ENCODE measurements at regions not wholly inside any gene's neighbourhood (a gene's known extent, or its start where the extent isn't known, plus 50 kb on each side); places are given as distances from the start of the nearest gene placed in this dataset.

DNA sequence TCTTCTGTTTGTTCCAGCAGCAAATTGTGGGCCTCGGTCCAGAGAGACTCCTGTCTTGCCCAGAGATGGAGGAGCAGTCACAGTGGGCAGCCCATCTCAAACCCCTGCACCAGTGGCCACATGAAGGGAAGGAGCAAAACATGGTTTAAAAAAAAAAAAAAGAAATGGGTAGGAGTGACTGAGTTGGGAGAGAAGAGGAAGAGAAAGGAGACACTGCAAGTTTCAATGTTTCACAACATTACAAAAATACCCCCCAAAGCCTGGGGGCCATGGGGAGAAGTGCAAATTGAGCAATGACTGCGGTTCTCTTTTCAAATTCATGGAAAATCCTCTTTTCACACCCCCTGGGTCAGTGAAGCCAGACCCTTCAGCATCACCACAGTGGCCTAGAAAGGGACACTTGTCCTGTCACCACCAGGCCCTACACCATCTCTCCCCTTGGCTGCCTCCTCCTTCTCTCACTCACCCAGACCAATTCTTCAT lies 117.1 kb downstream of the ZFP36L2 start:
- Histone ChIP-seq H3K4me2 (ENCODE audit: insufficient read depth, low read length) (no peak overlapping the region), H3K27me3 (ENCODE audit: control insufficient read depth in 2 of 2, insufficient read depth in 2 of 2, low read length in 2 of 2) (no peaks in the 10 kb centered on the region), H2AFZ (ENCODE audit: low read depth, low read length) (no peak overlapping the region), H3K4me1 (ENCODE audit: control insufficient read depth, extremely low read depth, insufficient read depth, low read length) (peaks cover 15% of the 10 kb centered on the region), H3K9ac (replicated peaks; ENCODE audit: extremely low read depth, insufficient read depth, low read length) (no peak overlapping the region), H3K4me3 (replicated peaks in 1 of 3; ENCODE audit: insufficient read depth in 1 of 3, low read depth in 1 of 3, low read length in 3 of 3) (no peak overlapping the region), H4K20me1 (replicated peaks; ENCODE audit: control insufficient read depth, extremely low read depth, insufficient read depth, low read length) (no peaks in the 10 kb centered on the region), H3K9me1 (replicated peaks; ENCODE audit: control insufficient read depth, extremely low read depth, insufficient read depth, low read length) (no peaks in the 10 kb centered on the region), H3K9me3 (replicated peaks; ENCODE audit: control insufficient read depth, insufficient read depth, low read length) (no peaks in the 10 kb centered on the region), H3K27ac (ENCODE audit: insufficient read depth, low read depth, low read length) (no peak overlapping the region), H3K36me3 (ENCODE audit: control insufficient read depth in 2 of 2, extremely low read depth in 1 of 2, insufficient read depth in 2 of 2, low read length in 2 of 2) (no peaks in the 10 kb centered on the region), H3K79me2 (ENCODE audit: control insufficient read depth, insufficient read depth, low read length) (no peaks in the 10 kb centered on the region)
- ChIA-PET CTCF (no interaction called here), POLR2A (no interaction called here)
- FAIRE-seq = no peak
- intact Hi-C loops (cut with micrococcal nuclease) = no loop called here
- BruUV-seq (replicated peaks) = no TSS peak
- TF ChIP-seq JUN (IDR thresholded peaks at IDR 0.05; ENCODE audit: borderline replicate concordance, insufficient read depth, insufficient read length, low read depth) = no peak
- dilution Hi-C loops (cut with MboI; ENCODE audit: extremely low pct_ligation_motif_present, low sequenced_read_pairs) = no loop called here
- no peak for DNase-seq (ENCODE audit: low read depth, low spot score)

DNA sequence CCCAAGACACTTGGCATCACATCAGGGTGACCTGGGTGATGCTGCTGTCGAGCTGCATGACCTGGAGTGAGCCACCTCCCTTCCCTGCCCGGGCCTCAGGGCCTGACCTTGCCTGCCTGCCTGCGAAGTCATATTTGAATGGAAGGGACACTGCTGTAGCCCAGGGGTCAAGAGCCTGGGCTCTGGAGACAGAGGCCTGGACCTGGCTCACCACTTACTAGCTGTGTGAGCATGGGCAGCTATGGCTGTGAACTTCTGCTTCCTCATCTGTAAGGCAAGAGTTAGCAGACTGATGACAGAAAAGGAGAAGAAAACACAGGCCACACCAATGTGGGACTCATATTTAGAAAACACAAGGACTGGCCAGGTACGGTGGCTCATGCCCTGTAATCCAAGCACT lies 118.7 kb downstream of the ZFP36L2 start:
- H3K36me3 ChIP-seq (ENCODE audit: control insufficient read depth in 2 of 2, extremely low read depth in 1 of 2, insufficient read depth in 2 of 2, low read length in 2 of 2) = no peaks in the 10 kb centered on the region
- dilution Hi-C loops (cut with MboI; ENCODE audit: extremely low pct_ligation_motif_present, low sequenced_read_pairs) (no loop called here), intact Hi-C loops (cut with micrococcal nuclease) (no loop called here)
- H4K20me1 ChIP-seq (replicated peaks; ENCODE audit: control insufficient read depth, extremely low read depth, insufficient read depth, low read length) = no peaks in the 10 kb centered on the region
- H3K4me2 ChIP-seq (ENCODE audit: insufficient read depth, low read length) = no peak overlapping the region
- DNase-seq (ENCODE audit: low read depth, low spot score) (no peak), FAIRE-seq (no peak)
- no peaks in the 10 kb centered on the region for H3K79me2 ChIP-seq (ENCODE audit: control insufficient read depth, insufficient read depth, low read length)
- peaks cover 4% of the 10 kb centered on the region for H3K4me1 ChIP-seq (ENCODE audit: control insufficient read depth, extremely low read depth, insufficient read depth, low read length)
- H2AFZ ChIP-seq (ENCODE audit: low read depth, low read length) = no peak overlapping the region
- no TSS peak for BruUV-seq (replicated peaks)
- H3K9me3 ChIP-seq (replicated peaks; ENCODE audit: control insufficient read depth, insufficient read depth, low read length) = no peaks in the 10 kb centered on the region
- H3K4me3 ChIP-seq (replicated peaks in 1 of 3; ENCODE audit: insufficient read depth in 1 of 3, low read depth in 1 of 3, low read length in 3 of 3) = no peak overlapping the region
- H3K27ac ChIP-seq (ENCODE audit: insufficient read depth, low read depth, low read length) = no peak overlapping the region
- TF ChIP-seq MYC (IDR thresholded peaks at IDR 0.05; ENCODE audit: low read depth, low read length) (no peak), GATA2 (IDR thresholded peaks at IDR 0.05; ENCODE audit: insufficient read depth, insufficient read length, low read depth, low read length) (no peak), POLR2A (IDR thresholded peaks at IDR 0.05; ENCODE audit: low read depth, low read length) (no peak), EZH2 (IDR thresholded peaks at IDR 0.05; ENCODE audit: borderline replicate concordance, low read depth, low read length, severe bottlenecking) (no peak), POLR2AphosphoS5 (IDR thresholded peaks at IDR 0.05; ENCODE audit: insufficient read depth, low read depth, low read length) (no peak), FOS (IDR thresholded peaks at IDR 0.05; ENCODE audit: borderline replicate concordance, insufficient read depth, low read length) (no peak), JUN (IDR thresholded peaks at IDR 0.05; ENCODE audit: borderline replicate concordance, insufficient read depth, insufficient read length, low read depth) (no peak)
- TF ChIP-seq, protein P1, sequence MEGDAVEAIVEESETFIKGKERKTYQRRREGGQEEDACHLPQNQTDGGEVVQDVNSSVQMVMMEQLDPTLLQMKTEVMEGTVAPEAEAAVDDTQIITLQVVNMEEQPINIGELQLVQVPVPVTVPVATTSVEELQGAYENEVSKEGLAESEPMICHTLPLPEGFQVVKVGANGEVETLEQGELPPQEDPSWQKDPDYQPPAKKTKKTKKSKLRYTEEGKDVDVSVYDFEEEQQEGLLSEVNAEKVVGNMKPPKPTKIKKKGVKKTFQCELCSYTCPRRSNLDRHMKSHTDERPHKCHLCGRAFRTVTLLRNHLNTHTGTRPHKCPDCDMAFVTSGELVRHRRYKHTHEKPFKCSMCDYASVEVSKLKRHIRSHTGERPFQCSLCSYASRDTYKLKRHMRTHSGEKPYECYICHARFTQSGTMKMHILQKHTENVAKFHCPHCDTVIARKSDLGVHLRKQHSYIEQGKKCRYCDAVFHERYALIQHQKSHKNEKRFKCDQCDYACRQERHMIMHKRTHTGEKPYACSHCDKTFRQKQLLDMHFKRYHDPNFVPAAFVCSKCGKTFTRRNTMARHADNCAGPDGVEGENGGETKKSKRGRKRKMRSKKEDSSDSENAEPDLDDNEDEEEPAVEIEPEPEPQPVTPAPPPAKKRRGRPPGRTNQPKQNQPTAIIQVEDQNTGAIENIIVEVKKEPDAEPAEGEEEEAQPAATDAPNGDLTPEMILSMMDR (IDR thresholded peaks at IDR 0.05; ENCODE audit: extremely low read depth in 1 of 2, insufficient read depth in 1 of 2, low read depth in 1 of 2, low read length in 2 of 2) = no peak
- TF ChIP-seq, protein P2, sequence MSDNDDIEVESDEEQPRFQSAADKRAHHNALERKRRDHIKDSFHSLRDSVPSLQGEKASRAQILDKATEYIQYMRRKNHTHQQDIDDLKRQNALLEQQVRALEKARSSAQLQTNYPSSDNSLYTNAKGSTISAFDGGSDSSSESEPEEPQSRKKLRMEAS (IDR thresholded peaks at IDR 0.05; ENCODE audit: insufficient read depth, insufficient read length) = no peak
- no peaks in the 10 kb centered on the region for H3K27me3 ChIP-seq (ENCODE audit: control insufficient read depth in 2 of 2, insufficient read depth in 2 of 2, low read length in 2 of 2)
- ChIA-PET CTCF (no interaction called here), POLR2A (no interaction called here)
- no peaks in the 10 kb centered on the region for H3K9me1 ChIP-seq (replicated peaks; ENCODE audit: control insufficient read depth, extremely low read depth, insufficient read depth, low read length)
- no peak overlapping the region for H3K9ac ChIP-seq (replicated peaks; ENCODE audit: extremely low read depth, insufficient read depth, low read length)

All from endothelial cell of umbilical vein (primary cell).